HG03196 (cell line): ENCODE measurements at regions not wholly inside any gene's neighbourhood (a gene's known extent, or its start where the extent isn't known, plus 50 kb on each side); places are given as distances from the start of the nearest gene placed in this dataset.

Experiments used
- ATAC-seq: cut with Tn5 transposase; IDR thresholded peaks from one replicate; pipeline ENCODE4 v1.9.1; 2021; ENCODE audit not compliant: unreplicated experiment

- no peak for ATAC-seq
Observed at GRCh38 chr4:31585503-31585902, 865.3 kb downstream of the PCDH7 start.

GRCh38 chr4:31592293-31592692, 872.1 kb downstream of the PCDH7 start:
- no peak for ATAC-seq

GRCh38 chr4:31595496-31595895, 875.3 kb downstream of the PCDH7 start:
- ATAC-seq: no peak

- ATAC-seq: no peak
Observed at GRCh38 chr4:31598639-31599038, 878.5 kb downstream of the PCDH7 start.

DNA sequence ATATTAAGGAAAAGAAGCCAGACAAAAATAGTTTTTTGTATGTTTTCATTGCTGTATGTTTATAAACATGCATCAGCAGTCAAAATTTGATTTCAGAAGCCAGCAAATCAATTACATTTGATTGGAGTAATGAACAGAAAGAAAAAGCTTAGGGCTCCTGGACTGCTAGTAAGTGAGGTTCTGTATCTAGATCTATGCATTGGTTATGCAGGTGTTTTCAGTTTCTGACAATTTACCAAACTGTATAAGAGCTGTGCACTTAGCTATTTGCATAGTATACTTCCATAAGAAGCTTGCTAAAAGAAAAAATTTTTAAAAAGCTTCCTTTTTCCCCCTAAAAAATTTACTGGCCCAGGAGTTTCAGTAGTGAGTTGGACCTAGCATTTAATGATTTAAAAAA, 881.6 kb downstream of the PCDH7 start:
- no peak for ATAC-seq

DNA sequence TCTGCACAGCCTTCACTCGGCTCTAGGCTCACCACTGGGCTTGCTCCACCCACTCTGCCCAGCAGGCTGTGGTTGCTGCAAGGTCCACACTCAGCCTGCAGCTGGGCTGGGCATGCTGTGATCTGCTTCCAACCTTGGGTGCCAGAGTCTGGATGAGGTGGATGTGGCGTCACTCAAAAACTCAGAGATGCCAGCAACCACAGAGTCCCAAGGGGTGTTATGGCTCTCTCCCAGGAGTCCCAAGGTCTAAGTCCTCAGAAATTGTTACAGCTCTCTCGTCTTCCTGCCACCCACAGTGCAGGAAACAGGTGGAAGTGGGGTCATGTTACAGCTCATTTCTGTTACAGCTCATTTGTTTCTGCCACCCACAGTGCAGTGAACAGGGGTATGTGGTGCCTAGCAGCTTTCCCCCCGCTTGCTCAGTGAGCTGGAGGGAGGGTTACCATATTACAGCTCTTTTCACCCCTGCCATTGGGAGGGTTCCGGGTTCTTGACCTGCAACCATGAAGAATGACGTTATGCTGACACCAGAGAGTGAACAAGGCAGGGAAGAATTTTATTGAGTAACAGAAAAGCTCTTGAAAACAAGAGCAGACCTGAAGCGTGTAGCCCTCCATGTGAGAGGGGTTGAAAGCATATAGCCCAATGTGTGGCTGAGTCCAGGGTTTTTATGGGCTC, 893.9 kb downstream of the PCDH7 start:
- ATAC-seq: no peak

GRCh38 chr4:31617667-31618066, 897.5 kb downstream of the PCDH7 start:
- no peak for ATAC-seq

DNA sequence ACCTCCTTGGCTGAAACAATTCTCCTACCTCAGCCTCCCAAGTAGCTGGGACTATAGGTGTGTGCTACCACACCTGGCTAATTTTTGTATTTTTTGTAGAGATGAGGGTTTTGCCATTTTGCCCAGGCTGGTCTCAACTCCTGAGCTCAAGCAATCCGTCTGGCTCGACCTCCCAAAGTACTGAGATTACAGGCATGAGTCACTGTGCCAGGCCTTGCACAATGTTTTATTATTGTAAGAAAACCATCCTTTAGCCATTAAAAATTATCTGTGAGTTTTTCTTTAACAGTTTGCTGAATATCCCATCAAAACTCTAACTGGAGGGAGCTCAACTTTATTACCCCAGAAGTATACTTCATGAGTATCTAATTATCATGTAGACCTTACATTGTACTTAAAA, 900.3 kb downstream of the PCDH7 start:
- no peak for ATAC-seq

- no peak for ATAC-seq
Observed at GRCh38 chr4:31645236-31645635, 925.1 kb downstream of the PCDH7 start.

DNA sequence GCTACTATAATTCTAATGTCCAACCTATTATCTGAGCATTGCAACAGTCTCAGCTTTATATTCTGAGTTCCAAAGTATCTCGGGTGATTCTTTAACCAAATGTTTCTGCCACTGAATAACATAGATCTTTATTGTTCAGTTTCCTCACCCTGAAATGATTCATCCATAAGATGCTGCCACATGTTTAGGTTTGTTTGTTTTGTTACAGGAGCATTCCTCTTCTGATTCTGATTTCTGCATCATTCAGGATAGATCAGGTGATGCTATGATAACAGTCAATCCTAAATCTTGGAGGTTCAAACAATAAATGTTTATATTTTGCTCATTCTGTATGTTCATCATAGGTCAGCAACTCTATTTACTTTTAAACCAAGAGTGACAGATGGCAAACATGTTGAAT, 927.6 kb downstream of the PCDH7 start:
- no peak for ATAC-seq

- ATAC-seq: no peak
Observed at GRCh38 chr4:31649878-31650277, 929.7 kb downstream of the PCDH7 start.

GRCh38 chr4:31651541-31651940, 931.4 kb downstream of the PCDH7 start:
- no peak for ATAC-seq

DNA sequence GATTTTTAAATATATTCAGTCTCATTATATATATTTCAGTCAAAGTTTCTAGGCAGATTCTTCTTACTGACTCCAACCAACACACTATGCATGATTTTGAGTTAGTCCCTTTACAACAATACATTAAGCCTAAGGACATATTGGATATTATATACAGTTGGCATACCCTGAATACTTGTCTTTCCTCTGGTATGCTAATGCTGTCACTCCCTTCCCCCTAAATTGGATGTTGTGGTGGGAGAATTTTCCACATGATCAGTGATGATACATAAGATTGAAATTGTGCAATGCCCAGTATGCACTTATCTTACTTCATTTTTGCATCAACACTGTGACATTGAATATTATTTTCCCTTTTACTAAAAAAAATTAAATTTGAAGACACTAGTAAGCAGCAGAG, 935.2 kb downstream of the PCDH7 start:
- ATAC-seq: no peak

- ATAC-seq: no peak
Observed at GRCh38 chr4:31657859-31658570, 937.8 kb downstream of the PCDH7 start.

GRCh38 chr4:31660916-31661315, 940.7 kb downstream of the PCDH7 start:
- no peak for ATAC-seq

GRCh38 chr4:31662951-31663350, 942.8 kb downstream of the PCDH7 start:
- ATAC-seq: no peak

DNA sequence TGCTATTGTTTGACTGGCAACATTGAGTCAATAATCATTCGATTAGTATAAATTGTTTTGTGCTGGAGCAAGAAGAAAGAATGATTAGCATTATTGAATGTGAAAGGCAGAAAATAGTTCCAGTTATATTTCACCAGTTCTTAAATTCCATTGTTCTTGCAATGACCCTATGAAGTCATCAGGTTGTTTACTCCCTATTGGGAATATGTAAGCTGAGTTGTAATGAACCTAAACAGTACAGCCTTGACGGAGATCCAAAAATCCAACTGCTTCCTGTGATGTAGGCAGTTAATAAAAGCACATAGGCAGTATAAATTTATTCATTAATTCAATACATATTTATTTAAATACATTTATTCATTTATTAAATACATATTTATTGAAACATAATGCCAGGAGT, 947.5 kb downstream of the PCDH7 start:
- no peak for ATAC-seq

DNA sequence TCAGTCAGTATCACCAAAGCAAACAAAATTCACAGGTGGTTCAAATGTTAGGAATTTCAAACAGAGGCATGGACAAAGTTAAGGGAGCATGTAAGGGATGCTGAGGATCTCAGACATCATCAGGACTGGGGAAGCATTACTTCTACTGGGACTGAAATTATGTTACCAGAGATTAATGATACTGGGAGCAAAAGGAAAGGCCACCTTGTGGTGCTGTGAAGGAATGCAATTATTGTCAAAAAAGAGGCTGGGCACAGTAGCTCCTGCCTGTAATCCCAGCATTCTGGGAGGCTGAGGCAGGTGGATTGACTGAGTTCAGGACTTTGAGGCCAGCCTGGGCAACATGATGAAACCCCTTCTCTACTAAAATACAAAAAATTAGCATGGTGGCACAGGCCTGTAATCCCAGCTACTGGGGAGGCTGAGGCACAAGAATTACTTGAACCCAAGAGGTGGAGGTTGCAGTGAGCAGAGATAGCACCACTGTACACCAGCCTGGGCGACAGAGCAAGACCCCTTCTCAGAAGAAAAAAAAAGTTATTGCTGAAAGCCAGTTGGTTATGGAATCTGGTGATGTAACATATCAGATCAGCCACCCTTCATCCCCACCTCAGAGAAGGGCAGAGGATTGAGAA, 954.3 kb downstream of the PCDH7 start:
- no peak for ATAC-seq

- ATAC-seq: no peak
Observed at GRCh38 chr4:31678356-31678755, 958.2 kb downstream of the PCDH7 start.

DNA sequence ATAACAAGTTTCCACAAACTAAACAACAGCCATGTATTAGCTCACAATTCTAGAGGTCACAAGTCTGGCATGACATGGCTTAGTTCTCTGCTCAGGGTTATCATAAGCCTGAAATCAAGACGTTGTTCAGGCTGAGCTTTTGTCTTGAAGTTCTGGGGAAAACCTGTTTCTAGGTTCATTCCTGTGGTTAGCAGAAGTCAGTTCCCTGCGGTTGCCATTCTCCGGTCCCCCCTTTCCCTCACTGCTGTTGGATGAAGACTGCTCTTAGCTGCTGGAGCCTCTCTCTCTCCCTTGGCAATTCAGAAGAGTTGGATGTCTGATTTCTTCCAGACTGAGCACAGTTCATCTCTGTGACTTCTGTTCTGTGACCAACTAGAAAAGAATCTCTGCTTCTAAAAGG, 962.6 kb downstream of the PCDH7 start:
- ATAC-seq: no peak

GRCh38 chr4:31687717-31688342, 967.7 kb downstream of the PCDH7 start:
- no peak for ATAC-seq

- ATAC-seq: no peak
Observed at GRCh38 chr4:31692399-31692940, 972.3 kb downstream of the PCDH7 start.
